ENCODE measurements at regions not wholly inside any gene's neighbourhood (a gene's known extent, or its start where the extent isn't known, plus 50 kb on each side); places are given as distances from the start of the nearest gene placed in this dataset.

GRCh38 chr2:134109246-134109645, 144.6 kb upstream of the MGAT5 start:
- no peak overlapping the region for H3K4me3 ChIP-seq
- H3K4me2 ChIP-seq (ENCODE audit: insufficient read depth, low read length) = no peak overlapping the region
- H4K20me1 ChIP-seq (replicated peaks; ENCODE audit: control insufficient read depth, insufficient read depth, low read length) = no peaks in the 10 kb centered on the region
- in situ Hi-C loops (cut with MboI) = loop anchor here (25.0 kb wide), 1 partner anchor 303 kb away; no protein-coding TSS in a partner anchor
- no peak for DNase-seq (ENCODE audit: extremely low read depth in 1 of 4, low spot score in 3 of 4)
- intact Hi-C loops (cut with micrococcal nuclease) = no loop called here
- no TSS peak for BruUV-seq (replicated peaks)
- 35% methylated on average over 8 of the region's 17 CpGs for WGBS (ENCODE audit: insufficient coverage, low coverage, missing lambda C conversion rate)
- H3K27ac ChIP-seq (ENCODE audit: extremely low read depth, low read depth, low read length) = no peak overlapping the region
- H3K36me3 ChIP-seq (ENCODE audit: control insufficient read depth, insufficient read depth, low read length) = no peaks in the 10 kb centered on the region
- H3K9me3 ChIP-seq (replicated peaks; ENCODE audit: control insufficient read depth, insufficient read depth, low read depth, low read length) = no peaks in the 10 kb centered on the region
- H3K27me3 ChIP-seq (ENCODE audit: control insufficient read depth in 2 of 2, insufficient read depth in 2 of 2, low read length in 2 of 2) = peaks cover 0 to 4% of the 10 kb centered on the region in 2 experiments; a peak in 3 of 5 replicates
- ATAC-seq = no peak
- no peak overlapping the region for H3K9ac ChIP-seq (ENCODE audit: insufficient read depth in 1 of 2, low read depth in 2 of 2, low read length in 2 of 2)
- H3K9me1 ChIP-seq (ENCODE audit: control insufficient read depth, insufficient read depth, low read length) = no peaks in the 10 kb centered on the region
- no peaks in the 10 kb centered on the region for H3K79me2 ChIP-seq (ENCODE audit: control insufficient read depth, insufficient read depth, low read length)
- ChIA-PET CTCF (ENCODE audit: low intra/inter-chr PET ratio) (no interaction called here), POLR2A (interaction anchor here (0.6 to 0.7 kb wide), 4 partner anchors 20 to 348 kb away, joined by 3 to 4 read pairs (median 3); no protein-coding TSS in a partner anchor)
- FAIRE-seq = no peak
- H3K4me1 ChIP-seq (replicated peaks in 1 of 2; ENCODE audit: control insufficient read depth in 2 of 2, insufficient read depth in 2 of 2, low read length in 2 of 2) = peaks cover 0 to 4% of the 10 kb centered on the region in 2 experiments; a peak in 2 of 5 replicates
- no peak overlapping the region for H2AFZ ChIP-seq (ENCODE audit: low read depth, low read length)
- no peak for TF ChIP-seq SIRT6 (IDR thresholded peaks at IDR 0.05; ENCODE audit: low read depth, low read length)
- no peak for TF ChIP-seq CHAMP1 (IDR thresholded peaks at IDR 0.05)
- no peak for TF ChIP-seq KDM4B (IDR thresholded peaks at IDR 0.05; ENCODE audit: borderline replicate concordance in 2 of 2, low read depth in 1 of 2)
- no peak for TF ChIP-seq NR0B1 (IDR thresholded peaks at IDR 0.05; ENCODE audit: partially characterized antibody)
